ENCODE measurements at regions not wholly inside any gene's neighbourhood (a gene's known extent, or its start where the extent isn't known, plus 50 kb on each side); places are given as distances from the start of the nearest gene placed in this dataset.

GRCh38 chr2:215799194-215799593, 214.2 kb downstream of the MREG start:
- no peak overlapping the region for H4K8ac ChIP-seq (ENCODE audit: extremely low read depth, insufficient read depth, low read length)
- no peak overlapping the region for H2BK20ac ChIP-seq (ENCODE audit: low read length)
- H2BK120ac ChIP-seq (replicated peaks; ENCODE audit: low read depth, low read length), result no peak overlapping the region
- no peak overlapping the region for H2AFZ ChIP-seq (ENCODE audit: low read length)
- POLR2A ChIA-PET (ENCODE audit: partially characterized antibody), result no interaction called here
- no peaks in the 10 kb centered on the region for H3K79me1 ChIP-seq (ENCODE audit: low read depth, low read length)
- H3K23ac ChIP-seq (ENCODE audit: insufficient read length), result no peak overlapping the region
- H2AK5ac ChIP-seq (ENCODE audit: low read depth, low read length), result no peak overlapping the region
- no peak overlapping the region for H4K91ac ChIP-seq (replicated peaks; ENCODE audit: insufficient read length, low read length)
- no peak overlapping the region for H2BK12ac ChIP-seq (ENCODE audit: low read depth, low read length)
- no peak overlapping the region for H3K4me3 ChIP-seq (ENCODE audit: extremely low read depth in 1 of 4, insufficient read depth in 2 of 4, low read depth in 3 of 4, low read length in 4 of 4)
- no peaks in the 10 kb centered on the region; a peak in 1 of 7 replicates for H3K4me1 ChIP-seq (replicated peaks in 1 of 4; ENCODE audit: control insufficient read depth in 3 of 4, insufficient read depth in 4 of 4, low read length in 3 of 4)
- H3K27ac ChIP-seq (ENCODE audit: low read depth, low read length), result no peak overlapping the region
- no peak overlapping the region for H3K4ac ChIP-seq (replicated peaks; ENCODE audit: insufficient read length, low read depth, low read length)
- H3K9ac ChIP-seq (replicated peaks in 1 of 4; ENCODE audit: extremely low read depth in 1 of 4, low read depth in 3 of 4, low read length in 3 of 4), result no peak overlapping the region
- H3K56ac ChIP-seq (replicated peaks; ENCODE audit: insufficient read length, low read depth, low read length), result no peak overlapping the region
- CTCF ChIA-PET (ENCODE audit: partially characterized antibody), result no interaction called here
- no peaks in the 10 kb centered on the region for H3K27me3 ChIP-seq (replicated peaks in 1 of 4; ENCODE audit: control insufficient read depth in 3 of 4, extremely low read depth in 1 of 4, insufficient read depth in 3 of 4, low read length in 3 of 4)
- DNase-seq (ENCODE audit: low read depth in 1 of 2, low spot score in 2 of 2) (no peak), FAIRE-seq (no peak)
- H3K79me2 ChIP-seq (ENCODE audit: control insufficient read depth in 1 of 2, insufficient read depth in 2 of 2, low read length in 2 of 2), result no peaks in the 10 kb centered on the region
- no peaks in the 10 kb centered on the region; the same call in 1 of the 2 replicates for H3K23me2 ChIP-seq (ENCODE audit: low read depth, low read length)
- no peaks in the 10 kb centered on the region for H4K20me1 ChIP-seq (replicated peaks in 1 of 2; ENCODE audit: control insufficient read depth in 1 of 2, insufficient read depth in 2 of 2, low read length in 2 of 2)
- 100% methylated on average over 1 of the region's 1 CpG; no CpG with 5 or more reads in 1 of the 2 experiments for WGBS, 2 experiments (ENCODE audit: extremely low coverage in 1 of 2, insufficient coverage in 1 of 2, insufficient read length in 1 of 2, insufficient replicate concordance in 2 of 2, low coverage in 1 of 2, low lambda C conversion rate in 2 of 2, missing lambda C conversion rate in 1 of 2)
- no peak overlapping the region for H3K14ac ChIP-seq (ENCODE audit: insufficient read length)
- no peak overlapping the region for H2BK5ac ChIP-seq (ENCODE audit: low read depth, low read length)
- no peak overlapping the region for H3K4me2 ChIP-seq (ENCODE audit: insufficient read depth in 1 of 2, low read depth in 2 of 2, low read length in 2 of 2)
- no peak overlapping the region for H4K5ac ChIP-seq (ENCODE audit: insufficient read length, low read depth, low read length)
- no peaks in the 10 kb centered on the region for H3K9me3 ChIP-seq (ENCODE audit: insufficient read depth in 2 of 2, low read depth in 1 of 2, low read length in 1 of 2)
- no peak overlapping the region for H2BK15ac ChIP-seq (ENCODE audit: low read length)
- H3K36me3 ChIP-seq (ENCODE audit: control insufficient read depth in 2 of 4, insufficient read depth in 4 of 4, low read length in 3 of 4), result no peaks in the 10 kb centered on the region
- no peak overlapping the region for H3K18ac ChIP-seq (ENCODE audit: extremely low read depth, low read length)
- TF ChIP-seq CBX5 (IDR thresholded peaks at IDR 0.05; ENCODE audit: low read depth, low read length), result no peak
- no peak for TF ChIP-seq CTCF (IDR thresholded peaks at IDR 0.05; ENCODE audit: control extremely low read depth in 1 of 3, insufficient read depth in 1 of 3, low read depth in 1 of 3, low read length in 3 of 3)
- no peak for TF ChIP-seq TEAD4 (IDR thresholded peaks at IDR 0.05; ENCODE audit: low read depth, low read length)
- TF ChIP-seq TBP (IDR thresholded peaks at IDR 0.05; ENCODE audit: low read depth, low read length), result no peak
- TF ChIP-seq POU5F1 (IDR thresholded peaks at IDR 0.05; ENCODE audit: low read depth, low read length), result no peak
- TF ChIP-seq SP4 (IDR thresholded peaks at IDR 0.05; ENCODE audit: low read length), result no peak
- no peak for TF ChIP-seq EZH2 (IDR thresholded peaks at IDR 0.05; ENCODE audit: low read depth, low read length, severe bottlenecking)
- no peak for TF ChIP-seq KDM1A (IDR thresholded peaks at IDR 0.05; ENCODE audit: borderline replicate concordance, low read length)
- TF ChIP-seq SRF (IDR thresholded peaks at IDR 0.05; ENCODE audit: low read depth, low read length), result no peak
- no peak for TF ChIP-seq CTBP2 (IDR thresholded peaks at IDR 0.05; ENCODE audit: borderline replicate concordance, insufficient read depth, insufficient read length, low read length)
- TF ChIP-seq SP2 (IDR thresholded peaks at IDR 0.05; ENCODE audit: low read length), result no peak
- TF ChIP-seq PHF8 (conservative IDR thresholded peaks at IDR 0.05; ENCODE audit: low read depth, low read length), result no peak

Data from H1 (cell line).